IPS-20b (cell line): ENCODE measurements at regions not wholly inside any gene's neighbourhood (a gene's known extent, or its start where the extent isn't known, plus 50 kb on each side); places are given as distances from the start of the nearest gene placed in this dataset.

ENCODE experiments used
- H3K27ac ChIP-seq: one replicate; pipeline ENCODE4 v1.5.1; 2013; ENCODE audit warnings: low read length
- H3K27me3 ChIP-seq: 2 replicates; pipeline ENCODE4 v1.6.1; 2013; ENCODE audit warnings: mild to moderate bottlenecking, low read length, inconsistent platforms; ENCODE audit not compliant: insufficient read depth
- H3K36me3 ChIP-seq: 2 replicates; pipeline ENCODE4 v1.6.1; 2013; ENCODE audit warnings: low read depth, mild to moderate bottlenecking, inconsistent platforms, low read length, moderate library complexity; ENCODE audit not compliant: insufficient read depth
- H3K4me1 ChIP-seq: 2 replicates; pipeline ENCODE4 v1.6.1; 2013; ENCODE audit warnings: mild to moderate bottlenecking, control low read depth, inconsistent platforms, low read length, moderate library complexity; ENCODE audit not compliant: insufficient read depth
- H3K4me3 ChIP-seq: 2 replicates; pipeline ENCODE4 v1.5.1; 2013; ENCODE audit warnings: mild to moderate bottlenecking, low read length, inconsistent platforms
- H3K9ac ChIP-seq: 2 replicates; pipeline ENCODE4 v1.6.1; 2013; ENCODE audit warnings: low read depth, mild to moderate bottlenecking, inconsistent platforms, low read length, moderate library complexity
- H3K9me3 ChIP-seq: 2 replicates; pipeline ENCODE4 v1.6.1; 2013; ENCODE audit warnings: mild to moderate bottlenecking, low read depth, low read length, inconsistent platforms; ENCODE audit not compliant: insufficient read depth

DNA sequence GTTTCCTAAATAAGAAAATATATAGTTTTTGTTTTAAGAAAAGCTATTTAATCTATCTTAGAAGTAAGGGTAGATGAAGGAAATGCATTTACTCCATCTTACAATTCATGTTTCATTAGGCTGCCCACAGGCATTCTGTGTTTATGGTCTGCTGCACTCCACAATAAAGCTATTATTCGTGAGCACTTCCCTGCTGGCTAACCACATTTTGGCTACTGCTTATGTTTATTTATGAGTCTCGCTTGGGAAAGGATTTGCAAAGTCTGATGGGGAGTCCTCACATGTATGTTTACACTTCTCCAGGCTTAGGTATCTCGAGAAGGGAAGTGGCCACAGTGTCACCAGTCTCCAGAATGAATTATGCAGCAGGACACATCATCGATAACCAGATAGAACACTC, 260.8 kb upstream of the VCX start:
- Histone ChIP-seq H3K36me3 (no peaks in the 10 kb centered on the region), H3K27ac (no peak overlapping the region), H3K27me3 (no peaks in the 10 kb centered on the region), H3K9me3 (no peaks in the 10 kb centered on the region), H3K4me1 (no peaks in the 10 kb centered on the region), H3K4me3 (no peak overlapping the region), H3K9ac (no peak overlapping the region)

DNA sequence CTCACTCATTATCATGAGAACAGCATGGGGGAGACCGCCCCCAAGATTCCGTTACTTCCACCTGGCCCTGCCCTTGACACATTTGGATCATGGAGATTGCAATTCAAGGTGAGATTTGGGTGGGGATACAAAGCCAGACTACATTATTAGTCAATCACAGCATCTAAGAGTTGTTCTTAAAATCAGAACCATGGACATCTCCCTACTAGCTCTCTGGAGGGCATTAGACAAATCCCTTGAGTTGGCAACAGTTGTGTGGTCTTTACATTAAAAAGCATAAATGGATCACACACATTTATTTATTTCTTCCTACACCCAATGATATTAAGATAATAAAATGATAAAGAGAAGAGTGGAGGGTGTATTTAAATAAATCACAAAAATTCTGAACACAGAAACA, 262.8 kb upstream of the VCX start:
- H3K36me3 ChIP-seq: no peaks in the 10 kb centered on the region
- H3K27me3 ChIP-seq: no peaks in the 10 kb centered on the region
- H3K4me3 ChIP-seq: no peak overlapping the region
- H3K9ac ChIP-seq: no peak overlapping the region
- H3K9me3 ChIP-seq: no peaks in the 10 kb centered on the region
- no peaks in the 10 kb centered on the region for H3K4me1 ChIP-seq
- H3K27ac ChIP-seq: no peak overlapping the region

DNA sequence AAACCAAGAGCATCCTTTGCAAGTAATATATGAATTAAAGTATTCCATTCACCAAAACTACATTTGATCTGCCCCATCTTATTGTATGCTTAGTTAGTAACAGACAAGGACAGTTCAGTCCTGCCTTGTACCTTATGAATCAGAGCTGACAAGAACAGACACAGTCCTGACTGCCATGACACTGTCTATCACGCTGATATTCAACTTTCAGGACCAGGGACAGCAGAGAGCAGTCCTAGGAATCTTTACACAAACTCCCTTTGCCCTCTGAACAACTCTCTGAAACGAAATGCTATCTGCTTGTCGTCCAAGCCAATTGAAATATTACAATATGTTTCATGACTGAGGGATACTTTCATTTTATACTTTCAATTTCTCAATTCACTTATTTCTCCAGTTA, 268.6 kb upstream of the VCX start:
- H3K27ac ChIP-seq: no peak overlapping the region
- no peaks in the 10 kb centered on the region for H3K9me3 ChIP-seq
- H3K4me1 ChIP-seq: no peaks in the 10 kb centered on the region
- H3K4me3 ChIP-seq: no peak overlapping the region
- no peaks in the 10 kb centered on the region for H3K36me3 ChIP-seq
- no peak overlapping the region for H3K9ac ChIP-seq
- H3K27me3 ChIP-seq: no peaks in the 10 kb centered on the region

GRCh38 chrX:7570432-7571029, 272.4 kb upstream of the VCX start:
- Histone ChIP-seq H3K4me3 (no peak overlapping the region), H3K4me1 (no peaks in the 10 kb centered on the region), H3K27me3 (no peaks in the 10 kb centered on the region), H3K36me3 (no peaks in the 10 kb centered on the region), H3K9me3 (no peaks in the 10 kb centered on the region), H3K27ac (no peak overlapping the region), H3K9ac (no peak overlapping the region)

DNA sequence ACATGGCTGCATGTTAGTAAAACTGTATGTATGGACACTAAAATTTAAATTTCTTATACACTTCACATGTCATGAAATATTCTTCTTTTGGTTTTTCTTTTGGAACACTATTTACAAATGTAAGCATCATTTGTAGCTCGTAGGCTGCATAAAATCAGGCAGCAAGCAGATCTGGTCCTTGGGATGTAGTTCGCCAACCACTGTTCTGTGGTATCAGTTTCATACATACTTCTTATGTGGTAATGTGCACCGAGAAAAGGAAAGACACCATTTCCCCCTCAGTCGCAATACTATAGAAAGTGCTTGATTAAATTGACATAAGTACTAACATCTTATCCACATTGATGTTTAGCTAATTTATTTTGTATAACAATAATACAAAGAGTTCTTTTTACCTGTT, 274.4 kb upstream of the VCX start:
- H3K9me3 ChIP-seq: no peaks in the 10 kb centered on the region
- no peak overlapping the region for H3K27ac ChIP-seq
- no peaks in the 10 kb centered on the region for H3K36me3 ChIP-seq
- H3K4me1 ChIP-seq: no peaks in the 10 kb centered on the region
- H3K9ac ChIP-seq: no peak overlapping the region
- H3K27me3 ChIP-seq: no peaks in the 10 kb centered on the region
- no peak overlapping the region for H3K4me3 ChIP-seq

DNA sequence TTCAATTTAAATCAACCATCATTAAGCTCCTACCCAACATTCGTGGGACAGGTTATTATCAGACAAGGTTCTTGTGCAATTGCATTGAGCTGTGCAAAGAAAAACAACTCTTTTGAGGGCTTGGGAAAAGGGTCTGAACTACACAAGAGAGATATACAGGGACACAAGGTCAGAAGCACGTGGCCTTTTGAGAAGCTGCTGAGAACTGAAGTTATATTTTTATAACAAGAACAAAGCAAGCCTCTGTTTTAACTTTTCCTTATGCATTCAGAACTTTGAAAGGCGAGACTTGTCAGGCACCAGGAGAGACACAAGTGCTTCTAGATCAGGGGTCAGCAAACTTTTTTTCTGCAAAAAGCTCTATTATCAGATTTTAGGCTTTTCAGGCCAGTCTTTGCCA, 274.8 kb upstream of the VCX start:
- no peaks in the 10 kb centered on the region for H3K4me1 ChIP-seq
- H3K9ac ChIP-seq: no peak overlapping the region
- H3K36me3 ChIP-seq: no peaks in the 10 kb centered on the region
- no peaks in the 10 kb centered on the region for H3K9me3 ChIP-seq
- H3K27me3 ChIP-seq: no peaks in the 10 kb centered on the region
- H3K27ac ChIP-seq: no peak overlapping the region
- no peak overlapping the region for H3K4me3 ChIP-seq

DNA sequence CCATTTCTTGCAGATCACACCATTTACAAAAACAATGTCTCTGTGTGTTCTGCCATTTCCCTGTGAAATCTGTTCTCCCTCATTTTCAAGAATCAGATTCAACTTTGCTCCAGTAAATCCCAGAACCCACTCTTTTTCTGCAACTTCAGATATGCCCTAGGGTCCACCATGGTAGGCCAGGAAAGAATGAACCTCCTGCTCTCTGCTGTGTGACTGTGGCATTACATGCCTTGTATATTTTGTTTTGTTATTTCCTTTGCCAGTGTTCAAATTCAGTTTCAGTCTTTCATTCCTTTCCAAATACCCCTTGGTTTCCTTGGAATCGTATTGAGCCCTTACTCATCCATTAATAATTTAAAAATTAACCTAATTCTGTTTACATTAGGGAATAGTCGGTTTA, 290.2 kb upstream of the VCX start:
- no peaks in the 10 kb centered on the region for H3K4me1 ChIP-seq
- H3K36me3 ChIP-seq: no peaks in the 10 kb centered on the region
- H3K27ac ChIP-seq: no peak overlapping the region
- H3K9ac ChIP-seq: no peak overlapping the region
- no peaks in the 10 kb centered on the region for H3K9me3 ChIP-seq
- H3K4me3 ChIP-seq: no peak overlapping the region
- H3K27me3 ChIP-seq: no peaks in the 10 kb centered on the region

DNA sequence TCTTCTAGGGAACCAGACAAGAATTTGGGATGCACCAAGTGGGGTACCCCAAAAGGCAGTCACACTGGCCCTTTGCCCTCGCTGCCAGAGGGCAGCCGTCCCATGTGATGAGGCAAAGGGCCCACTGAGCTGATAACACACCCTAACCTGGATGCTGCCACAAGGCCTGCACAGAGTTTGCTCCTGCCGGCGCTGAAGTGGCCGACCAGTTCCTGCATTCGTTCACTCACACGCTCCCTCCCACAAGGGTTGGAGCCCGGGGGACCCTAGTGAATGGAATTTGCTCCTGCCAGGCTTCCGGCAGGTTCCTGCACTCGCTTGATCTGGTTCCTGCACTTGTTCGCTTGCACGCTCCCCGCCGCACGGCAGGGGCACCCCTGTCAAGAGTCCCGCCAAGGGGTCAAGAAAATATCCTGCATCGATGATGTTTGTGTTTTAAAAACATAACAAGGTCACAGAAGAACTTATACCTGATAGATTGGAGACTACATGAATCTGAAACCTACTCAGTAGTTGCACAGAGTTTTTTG, 296.4 kb upstream of the VCX start:
- no peaks in the 10 kb centered on the region for H3K4me1 ChIP-seq

GRCh38 chrX:7545564-7545963, 297.4 kb upstream of the VCX start:
- Histone ChIP-seq H3K9ac (no peak overlapping the region), H3K4me3 (no peak overlapping the region), H3K4me1 (no peaks in the 10 kb centered on the region), H3K36me3 (no peaks in the 10 kb centered on the region), H3K9me3 (no peaks in the 10 kb centered on the region), H3K27ac (no peak overlapping the region), H3K27me3 (no peaks in the 10 kb centered on the region)

More for the DNA sequence above, 296.4 kb upstream of the VCX start:
- Histone ChIP-seq H3K36me3 (no peaks in the 10 kb centered on the region), H3K27me3 (no peaks in the 10 kb centered on the region), H3K9me3 (no peaks in the 10 kb centered on the region), H3K27ac (no peak overlapping the region), H3K4me3 (no peak overlapping the region), H3K9ac (no peak overlapping the region)

GRCh38 chrX:7542587-7543380, 300.2 kb upstream of the VCX start:
- Histone ChIP-seq H3K9ac (no peak overlapping the region), H3K36me3 (no peaks in the 10 kb centered on the region), H3K4me1 (no peaks in the 10 kb centered on the region), H3K27ac (no peak overlapping the region), H3K27me3 (no peaks in the 10 kb centered on the region), H3K4me3 (no peak overlapping the region), H3K9me3 (no peaks in the 10 kb centered on the region)

- Histone ChIP-seq H3K36me3 (no peaks in the 10 kb centered on the region), H3K4me1 (no peaks in the 10 kb centered on the region), H3K27ac (no peak overlapping the region), H3K27me3 (no peaks in the 10 kb centered on the region), H3K4me3 (no peak overlapping the region), H3K9ac (no peak overlapping the region), H3K9me3 (no peaks in the 10 kb centered on the region)
Observed at GRCh38 chrX:7522860-7523259, 320.1 kb upstream of the VCX start.

- Histone ChIP-seq H3K27ac (no peak overlapping the region), H3K9me3 (no peaks in the 10 kb centered on the region), H3K4me1 (no peaks in the 10 kb centered on the region), H3K4me3 (no peak overlapping the region), H3K9ac (no peak overlapping the region), H3K27me3 (no peaks in the 10 kb centered on the region), H3K36me3 (no peaks in the 10 kb centered on the region)
Observed at GRCh38 chrX:7515681-7516413, 327.1 kb upstream of the VCX start.
